ENCODE measurements at regions not wholly inside any gene's neighbourhood (a gene's known extent, or its start where the extent isn't known, plus 50 kb on each side); places are given as distances from the start of the nearest gene placed in this dataset.
A peak's percentile ranks its signal among the peaks of the same experiment; 100 is the strongest.
"Not testable (repeated sequence)": the region's sequence is repeated elsewhere in the genome, so short reads cannot be mapped to it uniquely, and the experiment has no call there.

DNA sequence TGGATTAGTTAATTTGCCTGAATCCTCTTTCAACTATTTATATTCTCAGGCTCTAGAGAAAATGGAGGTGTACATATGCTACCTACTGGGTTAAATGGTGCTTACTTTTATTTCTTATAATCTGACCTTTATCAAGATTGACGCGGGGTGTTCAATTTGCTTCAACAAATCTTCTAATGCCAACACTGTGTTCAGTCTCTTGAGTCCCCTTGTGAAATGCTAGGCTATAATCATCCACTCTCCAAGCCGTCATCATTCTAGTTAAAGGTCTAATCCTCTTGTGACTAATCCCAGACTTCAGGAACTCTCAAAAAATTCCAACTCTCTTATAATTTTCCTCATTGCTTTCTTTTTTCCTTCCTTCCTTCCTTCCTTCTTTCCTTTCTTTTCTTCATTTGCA, 1396.2 kb downstream of the CDH8 start:
- TF ChIP-seq, protein P1, sequence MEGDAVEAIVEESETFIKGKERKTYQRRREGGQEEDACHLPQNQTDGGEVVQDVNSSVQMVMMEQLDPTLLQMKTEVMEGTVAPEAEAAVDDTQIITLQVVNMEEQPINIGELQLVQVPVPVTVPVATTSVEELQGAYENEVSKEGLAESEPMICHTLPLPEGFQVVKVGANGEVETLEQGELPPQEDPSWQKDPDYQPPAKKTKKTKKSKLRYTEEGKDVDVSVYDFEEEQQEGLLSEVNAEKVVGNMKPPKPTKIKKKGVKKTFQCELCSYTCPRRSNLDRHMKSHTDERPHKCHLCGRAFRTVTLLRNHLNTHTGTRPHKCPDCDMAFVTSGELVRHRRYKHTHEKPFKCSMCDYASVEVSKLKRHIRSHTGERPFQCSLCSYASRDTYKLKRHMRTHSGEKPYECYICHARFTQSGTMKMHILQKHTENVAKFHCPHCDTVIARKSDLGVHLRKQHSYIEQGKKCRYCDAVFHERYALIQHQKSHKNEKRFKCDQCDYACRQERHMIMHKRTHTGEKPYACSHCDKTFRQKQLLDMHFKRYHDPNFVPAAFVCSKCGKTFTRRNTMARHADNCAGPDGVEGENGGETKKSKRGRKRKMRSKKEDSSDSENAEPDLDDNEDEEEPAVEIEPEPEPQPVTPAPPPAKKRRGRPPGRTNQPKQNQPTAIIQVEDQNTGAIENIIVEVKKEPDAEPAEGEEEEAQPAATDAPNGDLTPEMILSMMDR (IDR thresholded peaks at IDR 0.05; ENCODE audit: control insufficient read depth, extremely low read depth, insufficient read depth) = no peak

DNA sequence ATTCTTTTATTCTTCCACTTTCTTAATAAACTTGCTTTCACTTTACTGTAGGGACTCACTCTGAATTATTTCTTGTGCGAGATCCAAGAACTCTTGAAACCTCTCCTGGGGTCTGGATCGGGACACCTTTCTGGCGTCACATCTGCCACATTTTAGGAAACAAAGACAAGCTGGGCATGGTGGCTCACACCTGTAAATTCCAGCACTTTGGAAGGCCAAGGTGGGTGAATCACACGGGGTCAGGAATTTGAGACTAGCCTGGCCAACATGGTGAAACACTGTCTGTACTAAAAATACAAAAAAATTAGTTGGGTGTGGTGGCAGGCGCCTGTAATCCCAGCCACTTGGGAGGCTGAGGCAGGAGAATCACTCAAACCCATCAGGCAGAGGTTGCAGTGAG, 1399.6 kb downstream of the CDH8 start:
- DNase-seq (ENCODE audit: low read depth); H3K4me3 ChIP-seq (ENCODE audit: low read depth, low read length): not testable (repeated sequence)

More for the DNA sequence above, 1396.2 kb downstream of the CDH8 start:
- no peak for DNase-seq (ENCODE audit: low read depth)
- H3K4me3 ChIP-seq (ENCODE audit: low read depth, low read length) = no peak overlapping the region

DNA sequence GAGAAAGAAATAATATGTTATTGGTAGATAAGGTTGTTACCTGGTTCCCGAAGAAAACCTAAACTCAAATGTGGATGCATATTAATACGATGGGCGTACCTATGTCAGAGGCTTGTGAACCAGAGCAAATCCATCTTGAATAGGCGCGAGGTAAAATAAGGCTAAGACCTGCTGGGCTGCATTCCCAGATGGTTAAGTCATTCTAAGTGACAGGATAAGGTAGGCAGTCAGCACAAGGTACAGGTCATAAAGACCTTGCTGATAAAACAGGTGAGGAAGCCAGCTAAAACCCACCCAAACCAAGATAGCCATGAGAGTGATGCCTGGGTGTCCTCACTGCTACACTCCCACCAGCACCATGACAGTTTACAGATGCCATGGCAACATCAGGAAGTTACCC, 1400.1 kb downstream of the CDH8 start:
- H3K4me3 ChIP-seq (ENCODE audit: low read depth, low read length) = no peak overlapping the region
- DNase-seq (ENCODE audit: low read depth) = peak; percentile 23
- TF ChIP-seq, protein P1 (IDR thresholded peaks at IDR 0.05; ENCODE audit: control insufficient read depth, extremely low read depth, insufficient read depth) = no peak

DNA sequence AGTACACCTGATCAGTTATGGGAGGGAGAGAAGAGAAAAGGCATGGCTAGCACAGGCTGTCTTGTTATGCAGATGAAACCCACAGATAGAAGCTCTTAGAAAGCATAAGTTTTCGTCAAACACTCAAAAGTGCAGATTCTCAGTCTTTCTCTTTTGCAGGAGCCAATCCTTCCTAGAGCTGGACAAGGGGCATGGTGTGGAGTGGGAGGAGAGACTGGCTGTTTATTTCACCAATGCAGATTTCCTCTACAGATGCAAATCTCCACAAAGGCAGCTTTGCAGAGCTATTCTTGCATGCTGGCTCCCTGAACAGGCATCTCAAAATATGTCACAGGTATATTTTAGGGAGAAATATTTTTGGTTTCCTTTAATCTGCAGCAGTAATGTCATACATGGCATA, 1400.7 kb downstream of the CDH8 start:
- DNase-seq (ENCODE audit: low read depth) = no peak
- TF ChIP-seq, protein P1 (IDR thresholded peaks at IDR 0.05; ENCODE audit: control insufficient read depth, extremely low read depth, insufficient read depth) = no peak
- H3K4me3 ChIP-seq (ENCODE audit: low read depth, low read length) = no peak overlapping the region

DNA sequence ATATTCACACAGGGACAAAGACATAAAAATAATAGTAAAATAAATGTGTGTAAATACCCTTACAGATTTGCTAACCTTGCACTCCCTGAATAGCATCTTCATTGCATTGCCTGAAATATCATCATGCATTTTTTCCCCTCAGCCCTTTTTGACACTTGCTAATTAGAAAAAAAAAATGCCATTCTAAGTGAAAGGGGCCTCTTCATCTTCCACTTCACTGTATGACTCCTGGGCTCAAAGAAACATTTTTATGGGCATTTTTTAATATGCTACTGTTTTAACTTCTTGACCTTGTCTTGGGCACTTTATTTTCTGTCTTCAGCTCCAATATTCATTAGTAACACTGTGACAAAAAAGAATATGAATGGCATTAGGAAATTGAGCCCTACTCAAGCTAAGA, 1424.4 kb downstream of the CDH8 start:
- no peak overlapping the region for H3K4me3 ChIP-seq (ENCODE audit: low read depth, low read length)
- DNase-seq (ENCODE audit: low read depth) = no peak
- TF ChIP-seq, protein P1 (IDR thresholded peaks at IDR 0.05; ENCODE audit: control insufficient read depth, extremely low read depth, insufficient read depth) = no peak

DNA sequence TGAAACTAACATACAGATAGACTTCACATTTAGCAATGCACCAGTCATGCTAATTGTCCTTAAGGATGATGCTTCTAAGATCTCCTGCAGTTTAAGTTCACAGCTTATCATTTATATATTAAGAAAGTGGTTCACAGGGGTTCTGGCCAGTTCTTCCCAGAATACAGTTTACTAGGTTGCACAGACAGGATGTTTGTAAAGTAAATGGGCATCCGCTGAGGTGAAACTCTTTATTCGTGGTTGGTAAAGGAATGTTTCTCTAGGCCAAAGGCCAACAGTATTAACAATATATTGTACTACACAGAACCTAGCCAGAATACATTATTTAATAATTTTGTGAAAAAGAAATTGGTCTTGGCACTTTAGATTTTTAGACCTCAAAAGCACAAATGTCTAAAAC, 1427.3 kb downstream of the CDH8 start:
- TF ChIP-seq, protein P1 (IDR thresholded peaks at IDR 0.05; ENCODE audit: control insufficient read depth, extremely low read depth, insufficient read depth) = no peak
- H3K4me3 ChIP-seq (ENCODE audit: low read depth, low read length) = no peak overlapping the region
- DNase-seq (ENCODE audit: low read depth) = no peak

DNA sequence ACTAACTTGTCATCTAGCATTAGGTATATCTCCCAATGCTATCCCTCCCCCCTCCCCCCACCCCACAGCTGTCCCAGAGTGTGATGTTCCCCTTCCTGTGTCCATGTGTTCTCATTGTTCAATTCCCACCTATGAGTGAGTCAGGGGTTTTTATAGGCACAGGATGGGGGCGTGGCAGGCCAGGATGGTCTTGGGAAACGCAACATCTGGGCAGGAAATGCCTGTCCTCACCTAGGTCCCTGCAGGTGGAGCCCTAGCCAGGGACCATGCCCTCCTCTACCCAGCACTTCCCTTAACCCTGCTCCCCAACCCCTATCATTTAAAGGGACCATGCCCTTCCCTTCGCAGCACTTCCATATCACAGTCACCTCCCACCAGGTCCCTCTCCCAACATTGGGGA, 1430.6 kb downstream of the CDH8 start:
- DNase-seq (ENCODE audit: low read depth); H3K4me3 ChIP-seq (ENCODE audit: low read depth, low read length): not testable (repeated sequence)

DNA sequence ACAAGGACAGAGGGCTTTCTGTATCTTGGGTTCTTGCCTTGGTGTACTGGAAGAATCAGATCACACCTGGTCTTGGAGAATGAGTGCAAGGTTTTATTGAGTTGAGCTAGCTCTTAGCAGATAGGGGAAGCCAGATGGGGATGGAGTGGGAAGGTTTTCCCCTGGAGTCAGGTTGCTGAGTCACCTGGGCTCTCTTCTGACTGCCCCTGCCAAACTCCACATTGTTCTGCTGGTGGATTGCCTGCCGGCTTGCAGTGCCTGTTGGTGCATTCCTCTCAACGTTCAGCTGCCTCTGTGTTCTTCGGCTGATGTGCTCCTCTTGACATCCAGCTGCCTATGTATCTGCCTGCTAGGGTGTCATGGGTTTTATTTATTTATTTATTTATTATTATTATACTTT, 1431.1 kb downstream of the CDH8 start:
- DNase-seq (ENCODE audit: low read depth) = no peak
- H3K4me3 ChIP-seq (ENCODE audit: low read depth, low read length) = no peak overlapping the region
- TF ChIP-seq, protein P1 (IDR thresholded peaks at IDR 0.05; ENCODE audit: control insufficient read depth, extremely low read depth, insufficient read depth) = no peak

Measured in LNCaP clone FGC (cell line).